OCI-LY7 (cell line): ENCODE measurements at regions not wholly inside any gene's neighbourhood (a gene's known extent, or its start where the extent isn't known, plus 50 kb on each side); places are given as distances from the start of the nearest gene placed in this dataset.

Source experiments
- BruUV-seq: library from RNA; stranded (reverse); fragments of 400-500 nt; replicated peaks from 2 replicates; lab custom pipeline; 2021; lab: Mats Ljungman, UMichigan
- CTCF ChIA-PET: fragments of 300-600 bp; sonication (Branson Sonifier 250); formaldehyde crosslinking; loops from one replicate; lab custom pipeline; 2022; ENCODE audit warnings: antibody characterized with exemption; ENCODE audit not compliant: unreplicated experiment; lab: Charles Lee
- POLR2A ChIA-PET: fragments of 300-600 bp; sonication (Branson Sonifier 250); formaldehyde crosslinking; loops from one replicate; lab custom pipeline; 2022; ENCODE audit warnings: antibody characterized with exemption; lab: Charles Lee
- DNase-seq: peaks from one replicate; pipeline ENCODE4 v3.0.0-alpha.2; 2015; ENCODE audit warnings: low spot score
- H2AFZ ChIP-seq: fragments of 200-600 bp; sonication (generic), shearing (Covaris generic); 2 replicates; pipeline ENCODE4 v1.6.1; 2014; ENCODE audit warnings: mild to moderate bottlenecking, antibody characterized with exemption, low read length, moderate library complexity
- H3K27ac ChIP-seq: fragments of 200-600 bp; sonication (generic); 2 replicates; pipeline ENCODE4 v1.5.1; 2014; ENCODE audit warnings: mixed run types, low read depth, mild to moderate bottlenecking, moderate library complexity, low read length, inconsistent platforms; ENCODE audit not compliant: poor library complexity, severe bottlenecking
- H3K36me3 ChIP-seq: fragments of 200-600 bp; sonication (generic); 2 replicates; pipeline ENCODE4 v1.6.1; 2014; ENCODE audit warnings: mild to moderate bottlenecking, antibody characterized with exemption, low read length, moderate library complexity, mixed read lengths; ENCODE audit not compliant: insufficient read depth
- H3K4me1 ChIP-seq: fragments of 200-600 bp; sonication (generic); 2 replicates; pipeline ENCODE4 v1.5.1; 2014; ENCODE audit warnings: mild to moderate bottlenecking, low read length; ENCODE audit not compliant: insufficient read depth, poor library complexity, severe bottlenecking
- H3K4me2 ChIP-seq: fragments of 200-600 bp; sonication (generic); 2 replicates; pipeline ENCODE4 v1.6.1; 2014; ENCODE audit warnings: mild to moderate bottlenecking, low read length
- H3K4me3 ChIP-seq: fragments of 200-600 bp; sonication (generic); 2 replicates; pipeline ENCODE4 v1.5.1; 2014; ENCODE audit warnings: mild to moderate bottlenecking, low read depth, low read length; ENCODE audit not compliant: poor library complexity, severe bottlenecking
- H3K79me2 ChIP-seq: fragments of 200-600 bp; sonication (generic); 2 replicates; pipeline ENCODE4 v1.6.1; 2016; ENCODE audit warnings: low read depth, mild to moderate bottlenecking, low read length, moderate library complexity, mixed read lengths; ENCODE audit not compliant: insufficient read depth
- H3K9me2 ChIP-seq: fragments of 200-600 bp; sonication (generic); 2 replicates; pipeline ENCODE4 v1.6.1; 2016; ENCODE audit warnings: mild to moderate bottlenecking, low read length, mixed read lengths; ENCODE audit not compliant: insufficient read depth
- H3K9me3 ChIP-seq: fragments of 200-600 bp; sonication (generic); 2 replicates; pipeline ENCODE4 v1.6.1; 2014; ENCODE audit warnings: mild to moderate bottlenecking, mixed run types, low read length, mixed read lengths
- H4K20me1 ChIP-seq: fragments of 200-600 bp; sonication (generic); 2 replicates; pipeline ENCODE4 v1.6.1; 2014; ENCODE audit warnings: mild to moderate bottlenecking, antibody characterized with exemption, low read length, moderate library complexity, mixed read lengths; ENCODE audit not compliant: insufficient read depth
- EZH2phosphoT487 ChIP-seq: fragments of 200-600 bp; sonication (generic); IDR thresholded peaks from 2 replicates; pipeline ENCODE4 v1.6.1; 2018; ENCODE audit warnings: low read depth, borderline replicate concordance, mild to moderate bottlenecking, mixed run types, antibody characterized with exemption, low read length, moderate library complexity, mixed read lengths
- intact Hi-C: fragments of 100-400 bp; cut with micrococcal nuclease; formaldehyde crosslinking; loops from one replicate; pipeline ENCODE4 v1.10.0; 2022; ENCODE audit not compliant: unreplicated experiment
- TF ChIP-seq, protein P1 (sequence below): fragments of 200-600 bp; sonication (generic); conservative IDR thresholded peaks from 2 replicates; pipeline ENCODE4 v1.5.1; 2014; ENCODE audit warnings: mild to moderate bottlenecking, antibody characterized with exemption, low read length, moderate library complexity, mixed read lengths

DNA sequence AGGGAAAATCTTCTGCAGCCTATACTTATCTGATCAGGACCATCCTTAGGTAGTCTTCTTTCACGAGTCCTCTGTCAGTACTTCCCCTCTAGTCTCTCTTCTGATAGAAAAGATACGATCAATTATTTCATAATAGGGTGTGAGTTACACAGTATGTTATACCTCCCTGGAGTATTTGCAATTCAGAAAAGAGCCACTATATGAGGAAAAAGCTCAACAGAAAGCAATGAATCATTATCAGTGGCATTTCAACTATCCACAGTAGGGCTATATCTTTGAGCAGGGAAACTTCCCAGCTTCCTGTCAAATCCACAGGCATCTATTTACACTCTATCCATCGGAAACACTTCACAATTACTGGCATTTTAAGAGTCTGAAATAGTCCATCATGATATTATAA, 105.3 kb upstream of the ACVR2A start:
- Histone ChIP-seq H2AFZ (no peak overlapping the region), H4K20me1 (no peaks in the 10 kb centered on the region), H3K36me3 (no peaks in the 10 kb centered on the region), H3K9me3 (no peaks in the 10 kb centered on the region), H3K4me3 (no peak overlapping the region), H3K27ac (no peak overlapping the region), H3K4me1 (no peaks in the 10 kb centered on the region), H3K79me2 (no peaks in the 10 kb centered on the region), H3K4me2 (no peak overlapping the region), H3K9me2 (no peaks in the 10 kb centered on the region)
- intact Hi-C loops = no loop called here
- DNase-seq = no peak
- TF ChIP-seq EZH2phosphoT487 = no peak
- TF ChIP-seq, protein P1, sequence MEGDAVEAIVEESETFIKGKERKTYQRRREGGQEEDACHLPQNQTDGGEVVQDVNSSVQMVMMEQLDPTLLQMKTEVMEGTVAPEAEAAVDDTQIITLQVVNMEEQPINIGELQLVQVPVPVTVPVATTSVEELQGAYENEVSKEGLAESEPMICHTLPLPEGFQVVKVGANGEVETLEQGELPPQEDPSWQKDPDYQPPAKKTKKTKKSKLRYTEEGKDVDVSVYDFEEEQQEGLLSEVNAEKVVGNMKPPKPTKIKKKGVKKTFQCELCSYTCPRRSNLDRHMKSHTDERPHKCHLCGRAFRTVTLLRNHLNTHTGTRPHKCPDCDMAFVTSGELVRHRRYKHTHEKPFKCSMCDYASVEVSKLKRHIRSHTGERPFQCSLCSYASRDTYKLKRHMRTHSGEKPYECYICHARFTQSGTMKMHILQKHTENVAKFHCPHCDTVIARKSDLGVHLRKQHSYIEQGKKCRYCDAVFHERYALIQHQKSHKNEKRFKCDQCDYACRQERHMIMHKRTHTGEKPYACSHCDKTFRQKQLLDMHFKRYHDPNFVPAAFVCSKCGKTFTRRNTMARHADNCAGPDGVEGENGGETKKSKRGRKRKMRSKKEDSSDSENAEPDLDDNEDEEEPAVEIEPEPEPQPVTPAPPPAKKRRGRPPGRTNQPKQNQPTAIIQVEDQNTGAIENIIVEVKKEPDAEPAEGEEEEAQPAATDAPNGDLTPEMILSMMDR = no peak
- ChIA-PET CTCF (no interaction called here), POLR2A (no interaction called here)
- no TSS peak for BruUV-seq

GRCh38 chr2:147718831-147719230, 126.0 kb upstream of the ACVR2A start:
- no peak for TF ChIP-seq EZH2phosphoT487
- CTCF ChIA-PET = no interaction called here
- no peak overlapping the region for H3K4me2 ChIP-seq
- H3K36me3 ChIP-seq = no peaks in the 10 kb centered on the region
- H3K9me3 ChIP-seq = no peaks in the 10 kb centered on the region
- no peak overlapping the region for H3K4me3 ChIP-seq
- no peak overlapping the region for H3K27ac ChIP-seq
- H4K20me1 ChIP-seq = no peaks in the 10 kb centered on the region
- POLR2A ChIA-PET = no interaction called here
- H3K9me2 ChIP-seq = no peaks in the 10 kb centered on the region
- BruUV-seq = no TSS peak
- no peak for DNase-seq
- intact Hi-C loops = no loop called here
- no peaks in the 10 kb centered on the region for H3K4me1 ChIP-seq
- H2AFZ ChIP-seq = no peak overlapping the region
- H3K79me2 ChIP-seq = no peaks in the 10 kb centered on the region

DNA sequence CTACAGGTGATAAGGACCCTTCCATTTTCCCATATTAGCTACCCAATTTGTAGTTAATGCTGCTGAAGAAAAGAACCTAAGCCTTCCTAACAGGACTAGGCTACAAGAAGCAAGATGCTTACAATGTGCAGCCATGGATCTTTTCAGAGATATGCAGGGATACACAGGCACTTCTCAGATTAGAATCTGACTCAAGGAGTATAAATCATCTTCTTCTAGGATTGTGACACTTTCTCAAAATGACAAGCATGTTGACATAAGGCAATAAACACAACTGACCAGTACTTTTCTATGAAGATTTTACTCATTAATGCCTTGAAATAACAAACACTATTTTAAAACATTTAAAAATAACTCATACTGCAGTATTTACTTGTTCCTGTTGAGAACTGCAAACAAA, 127.9 kb upstream of the ACVR2A start:
- CTCF ChIA-PET = no interaction called here
- DNase-seq = no peak
- intact Hi-C loops = no loop called here
- Histone ChIP-seq H3K79me2 (no peaks in the 10 kb centered on the region), H2AFZ (no peak overlapping the region), H3K4me1 (no peaks in the 10 kb centered on the region), H3K9me3 (no peaks in the 10 kb centered on the region), H4K20me1 (no peaks in the 10 kb centered on the region), H3K4me3 (no peak overlapping the region), H3K36me3 (no peaks in the 10 kb centered on the region), H3K9me2 (no peaks in the 10 kb centered on the region), H3K27ac (no peak overlapping the region), H3K4me2 (no peak overlapping the region)
- TF ChIP-seq, protein P1 = no peak
- TF ChIP-seq EZH2phosphoT487 = no peak
- BruUV-seq = no TSS peak
- POLR2A ChIA-PET = no interaction called here
